Adipocyte (in vitro differentiated cells): ENCODE measurements at regions not wholly inside any gene's neighbourhood (a gene's known extent, or its start where the extent isn't known, plus 50 kb on each side); places are given as distances from the start of the nearest gene placed in this dataset.

Source experiments
- DNase-seq: peaks from one replicate; pipeline ENCODE4 v3.0.0-alpha.2; 2015; ENCODE audit warnings: low read depth
- H3K27me3 ChIP-seq: replicated peaks from 2 replicates; pipeline ENCODE4 v1.7.0; 2013; ENCODE audit warnings: mild to moderate bottlenecking, low read length, moderate library complexity; ENCODE audit not compliant: control insufficient read depth, insufficient read depth
- H3K36me3 ChIP-seq: 2 replicates; pipeline ENCODE4 v1.7.0; 2013; ENCODE audit warnings: low read length, mild to moderate bottlenecking, moderate library complexity; ENCODE audit not compliant: control insufficient read depth, insufficient read depth, severe bottlenecking
- H3K4me1 ChIP-seq: 2 replicates; pipeline ENCODE4 v1.7.0; 2013; ENCODE audit warnings: mild to moderate bottlenecking, low read length, moderate library complexity; ENCODE audit not compliant: control insufficient read depth, insufficient read depth
- H3K4me3 ChIP-seq: 2 replicates; pipeline ENCODE4 v1.7.0; 2013; ENCODE audit warnings: mild to moderate bottlenecking, low read length, moderate library complexity
- H3K9ac ChIP-seq: 2 replicates; pipeline ENCODE4 v1.7.0; 2013; ENCODE audit warnings: mild to moderate bottlenecking, low read length, moderate library complexity
- H3K9me3 ChIP-seq: 2 replicates; pipeline ENCODE4 v1.7.0; 2013; ENCODE audit warnings: mild to moderate bottlenecking, low read length, moderate library complexity; ENCODE audit not compliant: control insufficient read depth

GRCh38 chr14:43988989-43989388, 518.1 kb downstream of the FSCB start:
- H3K9me3 ChIP-seq = no peaks in the 10 kb centered on the region
- DNase-seq = no peak
- no peaks in the 10 kb centered on the region for H3K4me1 ChIP-seq
- no peaks in the 10 kb centered on the region for H3K27me3 ChIP-seq
- no peak overlapping the region for H3K4me3 ChIP-seq
- H3K36me3 ChIP-seq = no peaks in the 10 kb centered on the region
- no peak overlapping the region for H3K9ac ChIP-seq

DNA sequence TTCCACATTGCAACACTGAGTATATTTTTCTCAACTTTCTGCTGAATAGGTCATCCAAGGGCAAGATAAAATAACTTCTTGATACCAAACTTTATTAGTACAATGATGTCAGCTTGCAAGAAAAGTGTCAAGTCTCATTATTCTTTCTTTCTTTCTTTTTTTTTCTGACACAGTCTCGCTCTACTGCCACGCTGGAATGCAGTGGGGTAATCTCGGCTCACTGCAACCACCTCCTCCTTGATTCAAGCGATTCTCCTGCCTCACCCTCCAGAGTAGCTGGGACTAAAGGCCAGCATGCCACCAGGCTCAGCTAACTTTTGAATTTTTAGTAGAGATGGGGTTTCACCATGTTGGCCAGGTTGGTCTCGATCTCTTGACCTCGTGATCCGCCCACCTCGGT, 523.4 kb downstream of the FSCB start:
- no peak overlapping the region for H3K9ac ChIP-seq
- peaks cover 9% of the 10 kb centered on the region for H3K9me3 ChIP-seq
- no peaks in the 10 kb centered on the region for H3K36me3 ChIP-seq
- no peaks in the 10 kb centered on the region for H3K4me1 ChIP-seq
- H3K4me3 ChIP-seq = no peak overlapping the region
- no peaks in the 10 kb centered on the region for H3K27me3 ChIP-seq
- DNase-seq = no peak

DNA sequence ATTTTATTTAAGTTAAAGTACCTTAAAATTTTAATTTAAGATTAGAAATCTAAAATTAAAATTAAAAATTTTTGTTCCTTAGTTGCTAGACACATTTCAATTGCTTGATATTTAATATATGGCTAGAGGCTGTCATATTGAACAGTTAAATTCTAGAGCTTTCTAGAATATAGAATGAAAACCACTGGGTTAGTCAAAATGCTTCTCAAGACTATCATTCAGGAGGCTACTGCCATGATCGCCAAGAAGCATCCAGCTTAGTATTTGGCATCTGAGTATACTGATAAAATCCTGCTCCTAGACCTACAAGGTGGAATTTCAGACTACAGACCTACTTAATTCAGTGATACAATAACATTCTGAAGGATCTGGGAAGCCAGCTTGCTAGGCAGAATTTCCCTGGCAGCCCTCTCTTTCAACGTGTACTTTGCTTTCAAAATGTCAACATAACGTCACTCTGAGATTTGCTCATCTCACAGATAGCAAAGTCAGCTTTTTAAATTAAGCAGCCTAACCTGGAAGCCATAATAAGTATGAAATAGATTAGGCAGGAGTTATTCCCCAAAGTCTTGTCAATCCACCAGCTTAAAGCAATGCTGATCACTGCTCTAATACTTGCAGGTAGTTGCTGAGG, 525.8 kb downstream of the FSCB start:
- no peak for DNase-seq
- Histone ChIP-seq H3K9ac (no peak overlapping the region), H3K4me1 (no peaks in the 10 kb centered on the region), H3K36me3 (no peaks in the 10 kb centered on the region), H3K27me3 (no peaks in the 10 kb centered on the region), H3K4me3 (no peak overlapping the region), H3K9me3 (peaks cover 9% of the 10 kb centered on the region)

DNA sequence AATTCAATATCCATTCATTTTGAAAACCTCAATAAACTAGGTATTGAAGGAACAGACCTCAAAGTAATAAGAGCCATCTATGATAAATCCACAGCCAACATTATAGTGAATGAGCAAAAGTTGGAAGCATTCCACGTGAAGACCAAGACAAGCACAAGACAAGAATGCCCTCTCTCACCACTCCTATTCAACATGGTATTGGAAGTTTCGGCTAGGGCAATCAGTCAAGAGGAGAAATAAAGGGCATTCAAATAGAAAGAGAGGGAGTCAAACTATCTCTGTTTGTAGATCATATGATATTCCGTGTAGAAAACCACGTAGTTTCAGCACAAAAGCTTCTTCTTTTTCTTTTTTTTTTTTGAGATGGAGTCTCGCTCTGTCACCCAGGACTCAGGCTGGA, 550.3 kb downstream of the FSCB start:
- no peaks in the 10 kb centered on the region for H3K4me1 ChIP-seq
- DNase-seq = no peak
- H3K36me3 ChIP-seq = no peaks in the 10 kb centered on the region
- H3K9me3 ChIP-seq = no peaks in the 10 kb centered on the region
- no peaks in the 10 kb centered on the region for H3K27me3 ChIP-seq
- no peak overlapping the region for H3K9ac ChIP-seq
- H3K4me3 ChIP-seq = no peak overlapping the region

DNA sequence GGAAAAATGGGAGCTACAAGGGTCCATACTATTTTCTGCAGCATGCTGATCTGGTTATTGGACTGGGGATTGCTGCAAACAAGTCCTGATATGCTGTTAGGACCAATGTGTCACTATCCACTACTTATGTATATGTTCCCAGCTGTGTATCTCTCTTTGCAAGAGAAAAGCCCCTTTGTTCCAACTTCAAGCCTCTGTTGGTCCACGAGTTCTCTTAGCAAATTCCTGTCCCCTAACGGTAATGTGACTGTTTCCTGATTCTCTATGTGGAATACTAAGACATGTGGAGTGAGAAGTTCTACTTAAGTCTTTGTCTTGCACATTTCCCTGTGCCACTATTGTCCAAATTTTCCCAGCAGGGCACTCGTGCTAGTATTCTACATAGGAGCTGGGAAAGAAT, 557.7 kb downstream of the FSCB start:
- no peak for DNase-seq

DNA sequence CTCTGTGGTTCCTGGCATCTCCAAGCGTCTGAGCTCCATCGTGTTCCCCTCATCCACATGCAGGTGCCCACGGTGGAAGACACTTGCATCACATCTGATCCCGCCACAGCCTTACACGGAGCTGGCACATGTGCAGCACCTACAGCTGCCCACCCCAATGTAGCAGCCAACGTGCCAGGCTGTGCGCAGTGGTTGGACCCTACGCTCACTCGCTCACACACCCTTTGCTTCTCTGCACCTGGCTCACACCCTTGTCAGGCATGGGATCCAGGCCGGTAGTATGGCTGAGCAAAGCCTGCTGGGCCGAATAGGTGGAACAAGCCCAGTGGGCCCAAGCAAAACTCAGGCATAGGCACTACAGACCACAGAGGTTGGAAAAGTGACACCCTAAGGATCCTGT, 567.2 kb downstream of the FSCB start:
- Histone ChIP-seq H3K36me3 (no peaks in the 10 kb centered on the region), H3K9me3 (no peaks in the 10 kb centered on the region), H3K4me3 (no peak overlapping the region), H3K27me3 (no peaks in the 10 kb centered on the region), H3K9ac (no peak overlapping the region), H3K4me1 (no peaks in the 10 kb centered on the region)
- DNase-seq = no peak

More for the DNA sequence above, 557.7 kb downstream of the FSCB start:
- Histone ChIP-seq H3K4me1 (no peaks in the 10 kb centered on the region), H3K27me3 (no peaks in the 10 kb centered on the region), H3K9ac (no peak overlapping the region), H3K36me3 (no peaks in the 10 kb centered on the region), H3K4me3 (no peak overlapping the region), H3K9me3 (no peaks in the 10 kb centered on the region)

GRCh38 chr14:43938588-43939281, 568.3 kb downstream of the FSCB start:
- peaks cover 7% of the 10 kb centered on the region for H3K9me3 ChIP-seq
- no peak for DNase-seq
- H3K4me1 ChIP-seq = no peaks in the 10 kb centered on the region
- no peaks in the 10 kb centered on the region for H3K27me3 ChIP-seq
- no peak overlapping the region for H3K4me3 ChIP-seq
- H3K36me3 ChIP-seq = no peaks in the 10 kb centered on the region
- H3K9ac ChIP-seq = no peak overlapping the region

DNA sequence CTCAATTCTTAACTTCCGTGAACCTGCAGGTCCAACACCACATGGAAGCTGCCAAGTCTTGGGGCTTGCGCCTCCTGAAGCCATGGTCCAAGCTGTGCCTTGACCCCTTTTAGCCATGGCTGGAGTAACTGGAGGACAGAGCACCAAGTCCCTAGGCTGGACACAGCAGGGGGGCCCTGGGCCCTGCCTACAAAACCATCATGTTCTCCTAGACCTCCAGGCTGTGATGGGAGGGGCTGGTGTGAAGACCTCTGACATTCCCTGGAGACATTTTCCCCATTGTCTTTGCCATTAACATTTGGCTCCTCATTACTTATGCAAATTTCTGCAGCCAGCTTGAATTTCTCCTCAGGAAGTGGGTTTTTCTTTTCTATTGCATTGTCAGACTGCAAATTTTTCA, 570.1 kb downstream of the FSCB start:
- DNase-seq = no peak
- no peaks in the 10 kb centered on the region for H3K4me1 ChIP-seq
- peaks cover 7% of the 10 kb centered on the region for H3K9me3 ChIP-seq
- H3K36me3 ChIP-seq = no peaks in the 10 kb centered on the region
- no peaks in the 10 kb centered on the region for H3K27me3 ChIP-seq
- no peak overlapping the region for H3K9ac ChIP-seq
- no peak overlapping the region for H3K4me3 ChIP-seq

DNA sequence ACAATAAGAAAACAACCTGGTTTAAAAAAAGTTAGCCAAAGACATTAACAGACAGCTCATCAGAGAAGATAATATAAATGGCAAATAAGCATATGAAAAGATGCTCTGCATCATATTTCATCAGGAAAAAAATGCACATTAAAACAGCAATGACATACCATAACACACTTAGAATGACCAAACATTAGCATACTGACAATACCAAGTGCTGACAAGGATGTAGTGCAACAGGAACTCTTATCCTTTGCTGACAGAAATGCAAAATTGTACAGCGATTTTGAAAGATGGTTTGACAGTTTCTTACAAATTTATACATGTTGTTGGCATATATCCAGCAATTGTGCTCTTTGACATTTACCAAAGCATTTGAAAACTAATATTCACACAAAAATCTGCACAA, 573.0 kb downstream of the FSCB start:
- peaks cover 7% of the 10 kb centered on the region for H3K9me3 ChIP-seq
- no peaks in the 10 kb centered on the region for H3K4me1 ChIP-seq
- H3K27me3 ChIP-seq = no peaks in the 10 kb centered on the region
- H3K4me3 ChIP-seq = no peak overlapping the region
- DNase-seq = no peak
- H3K9ac ChIP-seq = no peak overlapping the region
- no peaks in the 10 kb centered on the region for H3K36me3 ChIP-seq

DNA sequence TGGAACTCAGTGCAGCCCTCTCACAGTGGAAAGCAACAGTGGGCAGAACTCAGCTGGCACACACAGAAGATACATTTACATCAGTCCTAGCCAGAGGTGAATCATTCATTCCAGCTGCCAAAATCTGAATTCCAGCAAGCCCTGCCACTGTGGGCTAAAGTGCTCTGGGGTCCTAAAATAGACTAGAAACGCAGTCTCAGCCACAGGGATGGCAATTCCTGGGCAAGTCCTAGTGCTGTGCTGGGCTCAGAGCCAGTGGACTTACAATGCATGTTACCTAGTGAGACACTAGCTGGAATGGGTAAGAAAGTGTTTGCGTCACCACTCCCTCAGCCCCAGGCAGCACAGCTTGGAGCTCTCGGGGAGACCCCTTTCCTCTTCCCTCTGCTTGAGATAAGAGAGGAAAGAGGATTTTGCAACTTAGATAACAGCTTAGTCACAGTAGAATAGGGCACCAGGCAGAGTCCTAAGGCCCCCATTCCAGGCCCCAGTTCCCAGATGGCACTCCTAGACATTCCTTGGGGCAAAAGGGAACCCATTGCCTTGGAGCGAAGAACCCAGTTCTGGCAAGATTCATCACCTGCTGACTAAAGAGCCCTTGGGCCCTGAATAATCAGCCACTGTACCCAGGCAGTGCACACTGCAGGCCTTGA, 592.9 kb downstream of the FSCB start:
- Histone ChIP-seq H3K4me1 (no peaks in the 10 kb centered on the region), H3K36me3 (no peaks in the 10 kb centered on the region), H3K4me3 (no peak overlapping the region), H3K9ac (no peak overlapping the region), H3K9me3 (peaks cover 5% of the 10 kb centered on the region), H3K27me3 (no peaks in the 10 kb centered on the region)
- DNase-seq = no peak

DNA sequence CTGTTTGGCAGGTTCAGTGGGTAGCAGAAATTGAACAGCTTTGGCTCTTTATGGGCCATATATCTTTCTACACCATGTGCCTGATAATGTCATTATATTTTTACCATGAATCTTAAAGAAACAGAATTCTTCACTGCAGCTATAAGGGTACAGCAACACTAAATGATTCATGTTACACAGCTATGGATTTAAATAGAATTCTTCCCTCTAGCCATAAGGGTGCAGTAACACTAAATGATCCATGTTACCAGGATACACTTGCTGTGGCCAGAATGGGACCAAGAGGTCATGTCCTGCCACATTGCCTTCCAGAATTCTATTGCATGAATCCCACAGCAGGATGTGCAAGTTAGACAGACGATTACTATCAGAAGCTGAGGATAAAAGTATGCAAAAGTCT, 603.9 kb downstream of the FSCB start:
- no peak overlapping the region for H3K9ac ChIP-seq

More for the DNA sequence above, 603.9 kb downstream of the FSCB start:
- H3K9me3 ChIP-seq = no peaks in the 10 kb centered on the region
- H3K27me3 ChIP-seq = no peaks in the 10 kb centered on the region
- no peak for DNase-seq
- no peaks in the 10 kb centered on the region for H3K36me3 ChIP-seq
- no peak overlapping the region for H3K4me3 ChIP-seq
- no peaks in the 10 kb centered on the region for H3K4me1 ChIP-seq
